GM13977 (cell line): ENCODE measurements at regions not wholly inside any gene's neighbourhood (a gene's known extent, or its start where the extent isn't known, plus 50 kb on each side); places are given as distances from the start of the nearest gene placed in this dataset.

Source experiments
- DNase-seq: peaks from one replicate; pipeline ENCODE4 v3.0.0; 2012; ENCODE audit warnings: low spot score
- CTCF ChIP-seq: IDR thresholded peaks from 2 replicates; pipeline ENCODE4 v1.5.1; 2012; ENCODE audit warnings: mild to moderate bottlenecking, control low read depth; ENCODE audit not compliant: insufficient read depth; ENCODE audit errors: extremely low read depth, missing control alignments
- in situ Hi-C: fragments of 300-500 bp; cut with MboI; formaldehyde crosslinking; loops from one replicate; pipeline ENCODE4 v1.12.0; 2022; ENCODE audit warnings: low sequenced_read_pairs, low pct_unique_long_range_greater_than_20kb, mixed read lengths, inconsistent platforms; ENCODE audit not compliant: unreplicated experiment

DNA sequence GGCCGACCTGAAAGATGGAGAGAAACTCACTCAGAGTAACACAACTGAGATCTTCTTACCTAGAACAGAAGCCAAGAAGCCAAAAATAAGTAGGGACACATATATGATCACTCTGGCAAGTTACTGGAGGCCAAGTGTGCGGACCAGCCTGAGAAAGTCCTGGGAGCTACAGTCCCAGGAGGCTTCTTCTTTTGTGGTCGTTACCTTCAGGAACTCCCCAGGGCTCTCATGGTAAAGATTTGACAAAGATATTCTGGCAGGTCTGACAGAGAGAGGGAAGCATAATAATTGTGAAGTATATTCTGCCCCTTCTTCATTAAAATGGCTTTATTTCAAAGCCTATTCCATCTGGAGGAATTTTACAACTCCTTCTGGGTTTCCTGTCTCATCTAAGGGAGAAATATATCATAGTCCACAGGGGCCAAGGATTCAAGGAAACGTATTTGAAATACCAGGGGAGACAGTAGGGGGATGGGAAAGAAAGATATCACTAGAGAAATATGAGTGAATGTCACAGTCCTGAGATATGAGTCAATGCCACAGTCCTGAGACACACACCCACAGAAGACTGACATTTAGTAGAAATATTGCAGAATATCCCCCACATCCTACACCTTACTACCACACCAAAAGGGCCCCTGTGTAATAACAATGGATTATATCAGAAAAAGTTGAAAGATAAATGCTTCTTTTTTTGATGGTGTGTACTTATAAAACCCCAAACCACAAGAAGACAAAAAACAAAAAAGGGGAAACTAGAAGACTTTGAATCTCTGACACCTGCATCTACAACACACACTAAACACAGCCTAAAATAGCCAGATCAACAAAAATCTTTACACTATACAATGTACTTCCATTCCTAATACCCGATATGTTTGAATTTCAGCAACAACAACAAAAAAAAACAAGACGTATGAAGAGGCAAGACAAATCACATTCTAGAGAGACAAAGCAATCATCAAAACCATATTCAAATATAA lies 594.2 kb upstream of the NRG3 start:
- in situ Hi-C loops: no loop called here
- no peak for DNase-seq
- TF ChIP-seq CTCF: no peak

DNA sequence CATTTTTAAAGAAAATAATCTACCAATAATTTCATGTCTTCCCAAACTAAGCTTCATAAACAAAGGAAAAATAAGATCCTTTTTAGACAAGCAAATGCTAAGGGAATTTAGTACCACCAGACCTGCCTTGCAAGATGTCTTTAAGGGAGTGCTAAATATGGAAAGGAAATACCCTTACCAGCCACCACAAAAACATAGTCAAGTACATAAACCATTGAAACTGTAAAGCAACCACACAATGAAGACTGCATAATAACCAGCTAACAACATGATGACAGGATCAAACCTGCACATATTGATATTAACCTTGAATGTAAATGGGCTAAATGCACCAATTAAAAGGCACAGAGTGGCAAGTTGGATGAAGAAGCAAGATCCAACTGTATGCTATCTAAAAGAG lies 586.5 kb upstream of the NRG3 start:
- in situ Hi-C loops: no loop called here

GRCh38 chr10:81297292-81297691 lies 577.7 kb upstream of the NRG3 start:
- in situ Hi-C loops: no loop called here
- TF ChIP-seq CTCF: no peak
- DNase-seq: no peak

More for the DNA sequence above, 586.5 kb upstream of the NRG3 start:
- DNase-seq: no peak
- no peak for TF ChIP-seq CTCF

DNA sequence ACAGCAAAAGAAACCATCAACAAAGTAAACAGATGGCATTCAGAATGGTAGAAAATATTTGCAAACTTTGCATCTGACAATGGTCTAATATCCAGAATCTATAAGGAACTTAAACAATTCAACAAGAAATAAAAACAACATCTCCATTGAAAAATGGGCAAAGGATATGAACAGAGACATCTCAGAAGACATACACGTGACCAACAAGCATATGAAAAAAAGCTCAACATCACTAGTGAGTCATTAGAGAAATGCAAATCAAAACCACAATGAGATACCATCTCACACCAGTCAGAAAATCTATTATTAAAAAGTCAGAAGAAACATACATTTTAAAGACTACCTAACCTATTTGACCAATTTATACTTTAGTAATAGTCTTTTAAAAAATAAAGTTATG lies 571.3 kb upstream of the NRG3 start:
- no peak for DNase-seq
- no peak for TF ChIP-seq CTCF
- in situ Hi-C loops: no loop called here

GRCh38 chr10:81306971-81307782 lies 567.8 kb upstream of the NRG3 start:
- TF ChIP-seq CTCF: no peak
- in situ Hi-C loops: no loop called here
- DNase-seq: no peak

DNA sequence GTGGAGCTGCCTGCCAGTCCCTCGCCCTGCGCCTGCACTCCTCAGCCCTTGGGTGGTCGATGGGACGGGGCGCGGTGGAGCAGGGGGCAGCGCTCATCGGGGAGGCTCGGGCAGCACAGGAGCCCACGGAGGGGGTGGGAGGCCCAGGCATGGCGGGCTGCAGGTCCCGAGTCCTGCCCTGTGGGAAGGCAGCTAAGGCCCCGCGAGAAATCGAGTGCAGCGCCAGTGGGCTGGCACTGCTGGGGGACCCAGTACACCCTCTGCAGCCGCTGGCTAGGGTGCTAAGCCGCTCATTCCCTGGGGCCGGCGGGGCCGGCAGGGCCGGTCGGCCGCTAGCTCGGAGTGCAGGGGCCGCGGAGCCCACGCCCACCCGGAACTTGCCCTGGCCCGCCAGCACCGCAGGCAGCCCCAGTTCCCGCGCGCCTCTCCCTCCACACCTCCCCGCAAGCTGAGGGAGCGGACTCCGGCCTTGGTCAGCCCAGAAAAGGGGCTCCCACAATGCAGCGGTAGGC lies 565.9 kb upstream of the NRG3 start:
- no peak for TF ChIP-seq CTCF
- in situ Hi-C loops: no loop called here
- DNase-seq: no peak
